HEK293T (cell line): ENCODE measurements at regions not wholly inside any gene's neighbourhood (a gene's known extent, or its start where the extent isn't known, plus 50 kb on each side); places are given as distances from the start of the nearest gene placed in this dataset.

Source experiments
- BHLHE40 ChIP-seq: fragments of 450-650 bp; IDR thresholded peaks from 2 replicates; pipeline ENCODE4 v1.6.1; 2016; ENCODE audit warnings: mild to moderate bottlenecking, moderate library complexity, borderline replicate concordance
- ELF4 ChIP-seq: fragments of 450-650 bp; IDR thresholded peaks from 2 replicates; pipeline ENCODE4 v1.6.1; 2017; ENCODE audit warnings: antibody characterized with exemption
- FOXA1 ChIP-seq: fragments of 450-650 bp; IDR thresholded peaks from 2 replicates; pipeline ENCODE4 v1.6.1; 2016; ENCODE audit warnings: mild to moderate bottlenecking
- FOXK2 ChIP-seq: fragments of 450-650 bp; IDR thresholded peaks from 2 replicates; pipeline ENCODE4 v1.6.1; 2016; ENCODE audit warnings: mild to moderate bottlenecking
- FOXM1 ChIP-seq: fragments of 450-650 bp; IDR thresholded peaks from 2 replicates; pipeline ENCODE4 v1.6.1; 2017; ENCODE audit warnings: mild to moderate bottlenecking, borderline replicate concordance
- HDGF ChIP-seq: fragments of 450-650 bp; IDR thresholded peaks from 2 replicates; pipeline ENCODE4 v1.6.1; 2017; ENCODE audit warnings: antibody characterized with exemption, borderline replicate concordance
- L3MBTL2 ChIP-seq: fragments of 450-650 bp; conservative IDR thresholded peaks from 2 replicates; pipeline ENCODE4 v1.6.1; 2016; ENCODE audit warnings: mild to moderate bottlenecking
- SUZ12 ChIP-seq: fragments of 450-650 bp; IDR thresholded peaks from 2 replicates; pipeline ENCODE4 v1.6.1; 2016; ENCODE audit warnings: mild to moderate bottlenecking
- TARDBP ChIP-seq: fragments of 450-650 bp; IDR thresholded peaks from 2 replicates; pipeline ENCODE4 v1.6.1; 2016
- ZNF384 ChIP-seq: fragments of 450-650 bp; IDR thresholded peaks from 2 replicates; pipeline ENCODE4 v1.6.1; 2016
- TF ChIP-seq, protein P1 (sequence below): fragments of 450-650 bp; IDR thresholded peaks from 2 replicates; pipeline ENCODE4 v1.6.1; 2016

DNA sequence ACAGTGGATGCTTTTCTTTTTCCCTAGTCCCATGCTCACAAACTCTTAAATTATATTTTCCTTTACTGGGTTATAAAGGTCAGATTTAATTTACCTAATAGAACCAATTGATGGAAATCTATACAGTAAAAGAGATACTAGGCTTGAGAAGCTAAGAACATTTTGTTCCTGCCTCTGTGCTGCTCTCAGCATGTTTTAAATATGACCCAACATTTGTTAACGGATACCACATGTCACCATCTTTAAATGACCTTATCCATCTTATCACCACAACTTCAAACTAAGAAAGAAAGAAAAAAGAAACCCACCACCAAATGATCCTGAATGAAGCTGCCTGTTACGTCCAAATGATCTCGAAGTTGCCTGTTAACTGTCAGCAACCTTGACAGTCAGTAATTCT, 334.7 kb upstream of the ZNF608 start:
- TF ChIP-seq ZNF384 (no peak), FOXA1 (no peak), ELF4 (no peak), BHLHE40 (no peak), TARDBP (no peak), HDGF (no peak), L3MBTL2 (no peak), FOXM1 (no peak), SUZ12 (no peak), FOXK2 (no peak)
- TF ChIP-seq, protein P1, sequence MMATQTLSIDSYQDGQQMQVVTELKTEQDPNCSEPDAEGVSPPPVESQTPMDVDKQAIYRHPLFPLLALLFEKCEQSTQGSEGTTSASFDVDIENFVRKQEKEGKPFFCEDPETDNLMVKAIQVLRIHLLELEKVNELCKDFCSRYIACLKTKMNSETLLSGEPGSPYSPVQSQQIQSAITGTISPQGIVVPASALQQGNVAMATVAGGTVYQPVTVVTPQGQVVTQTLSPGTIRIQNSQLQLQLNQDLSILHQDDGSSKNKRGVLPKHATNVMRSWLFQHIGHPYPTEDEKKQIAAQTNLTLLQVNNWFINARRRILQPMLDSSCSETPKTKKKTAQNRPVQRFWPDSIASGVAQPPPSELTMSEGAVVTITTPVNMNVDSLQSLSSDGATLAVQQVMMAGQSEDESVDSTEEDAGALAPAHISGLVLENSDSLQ: no peak
